ENCODE measurements at regions not wholly inside any gene's neighbourhood (a gene's known extent, or its start where the extent isn't known, plus 50 kb on each side); places are given as distances from the start of the nearest gene placed in this dataset.
"Not testable (repeated sequence)": the region's sequence is repeated elsewhere in the genome, so short reads cannot be mapped to it uniquely, and the experiment has no call there.

GRCh38 chr10:38209748-38210147 lies 115.6 kb downstream of the ZNF37A start:
- H3K79me2 ChIP-seq (ENCODE audit: insufficient read depth, low read length), result not testable (repeated sequence)

GRCh38 chr10:38212460-38212859 lies 118.3 kb downstream of the ZNF37A start:
- ATAC-seq, result no peak
- ChIA-PET POLR2A (no interaction called here), CTCF (ENCODE audit: low intra/inter-chr PET ratio, low total read pairs) (no interaction called here)
- DNase-seq (ENCODE audit: low spot score), result no peak
- H3K27me3 ChIP-seq (ENCODE audit: control insufficient read depth in 1 of 2, insufficient read depth in 2 of 2, low read length in 2 of 2), result no peaks in the 10 kb centered on the region
- intact Hi-C loops (cut with micrococcal nuclease; ENCODE audit: unreplicated experiment), result no loop called here
- H3K9ac ChIP-seq (ENCODE audit: insufficient read depth, low read depth, low read length), result no peak overlapping the region
- no peak for FAIRE-seq
- TF ChIP-seq ZNF121 (CRISPR knock-in tag; IDR thresholded peaks at IDR 0.05) (no peak), FOXO4 (CRISPR knock-in tag; conservative IDR thresholded peaks at IDR 0.05) (no peak), TAF1 (CRISPR knock-in tag; IDR thresholded peaks at IDR 0.05) (no peak), TBP (CRISPR knock-in tag; IDR thresholded peaks at IDR 0.05) (no peak), ZNF441 (CRISPR knock-in tag; IDR thresholded peaks at IDR 0.05; ENCODE audit: borderline replicate concordance) (no peak), ZNF605 (CRISPR knock-in tag; IDR thresholded peaks at IDR 0.05) (no peak), TSC22D2 (CRISPR knock-in tag; IDR thresholded peaks at IDR 0.05; ENCODE audit: borderline replicate concordance) (no peak), HNF4G (IDR thresholded peaks at IDR 0.05; ENCODE audit: borderline replicate concordance, low read depth, low read length) (no peak), HNF4G (CRISPR knock-in tag; IDR thresholded peaks at IDR 0.05; ENCODE audit: borderline replicate concordance, low read depth) (no peak), ONECUT2 (CRISPR knock-in tag; IDR thresholded peaks at IDR 0.05) (no peak), ZNF850 (CRISPR knock-in tag; conservative IDR thresholded peaks at IDR 0.05) (no peak), ZNF451 (CRISPR knock-in tag; IDR thresholded peaks at IDR 0.05) (no peak), HOMEZ (CRISPR knock-in tag; IDR thresholded peaks at IDR 0.05; ENCODE audit: low read depth) (no peak), RARA (CRISPR knock-in tag; IDR thresholded peaks at IDR 0.05) (no peak)
- 13% methylated on average over 1 of the region's 1 CpG for WGBS (ENCODE audit: low lambda C conversion rate)
- H4K20me1 ChIP-seq (ENCODE audit: insufficient read depth, low read length), result no peaks in the 10 kb centered on the region
- no peaks in the 10 kb centered on the region for H3K79me2 ChIP-seq (ENCODE audit: insufficient read depth, low read length)
- H3K36me3 ChIP-seq (replicated peaks in 1 of 2; ENCODE audit: control insufficient read depth in 1 of 2, insufficient read depth in 2 of 2, low read length in 2 of 2), result no peaks in the 10 kb centered on the region
- no peak overlapping the region for H3K4me2 ChIP-seq (ENCODE audit: low read depth, low read length)
- H2AFZ ChIP-seq (ENCODE audit: low read length), result no peak overlapping the region
- no peaks in the 10 kb centered on the region for H3K9me3 ChIP-seq (ENCODE audit: low read length)
- H3K4me1 ChIP-seq (ENCODE audit: insufficient read depth, low read length), result no peaks in the 10 kb centered on the region
- H3K4me3 ChIP-seq (replicated peaks in 1 of 3; ENCODE audit: insufficient read depth in 1 of 3, low read depth in 2 of 3, low read length in 3 of 3), result no peak overlapping the region
- no peak overlapping the region for H3K27ac ChIP-seq (ENCODE audit: extremely low read length, insufficient read depth, low read length)
- BruUV-seq (replicated peaks), result no TSS peak
- in situ Hi-C loops (cut with HindIII; ENCODE audit: extremely low pct_ligation_motif_present, low pct_unique_long_range_greater_than_20kb), result no loop called here

More at GRCh38 chr10:38209748-38210147, 115.6 kb downstream of the ZNF37A start:
- H3K27ac ChIP-seq (ENCODE audit: extremely low read length, insufficient read depth, low read length); intact Hi-C loops (cut with micrococcal nuclease; ENCODE audit: unreplicated experiment); H3K9ac ChIP-seq (ENCODE audit: insufficient read depth, low read depth, low read length); DNase-seq (ENCODE audit: low spot score); H3K9me3 ChIP-seq (ENCODE audit: low read length); H4K20me1 ChIP-seq (ENCODE audit: insufficient read depth, low read length); H3K4me1 ChIP-seq (ENCODE audit: insufficient read depth, low read length); H3K36me3 ChIP-seq (replicated peaks in 1 of 2; ENCODE audit: control insufficient read depth in 1 of 2, insufficient read depth in 2 of 2, low read length in 2 of 2); H3K27me3 ChIP-seq (ENCODE audit: control insufficient read depth in 1 of 2, insufficient read depth in 2 of 2, low read length in 2 of 2); ATAC-seq; POLR2A ChIA-PET; FAIRE-seq; in situ Hi-C loops (cut with HindIII; ENCODE audit: extremely low pct_ligation_motif_present, low pct_unique_long_range_greater_than_20kb); CTCF ChIA-PET (ENCODE audit: low intra/inter-chr PET ratio, low total read pairs); H2AFZ ChIP-seq (ENCODE audit: low read length); BruUV-seq (replicated peaks); H3K4me3 ChIP-seq (replicated peaks in 1 of 3; ENCODE audit: insufficient read depth in 1 of 3, low read depth in 2 of 3, low read length in 3 of 3); H3K4me2 ChIP-seq (ENCODE audit: low read depth, low read length): not testable (repeated sequence)

All from HepG2 (cell line).